HG02885 (cell line): ENCODE measurements at regions not wholly inside any gene's neighbourhood (a gene's known extent, or its start where the extent isn't known, plus 50 kb on each side); places are given as distances from the start of the nearest gene placed in this dataset.

ENCODE experiments used
- ATAC-seq: cut with Tn5 transposase; IDR thresholded peaks from one replicate; pipeline ENCODE4 v1.9.1; 2021; ENCODE audit warnings: mild to moderate bottlenecking; ENCODE audit not compliant: unreplicated experiment, poor library complexity

GRCh38 chr16:79451196-79451816, 149.2 kb downstream of the MAF start:
- ATAC-seq: peak; percentile 64

- ATAC-seq: no peak
These were observed 150.6 kb downstream of the MAF start for GRCh38 chr16:79449900-79450299.

- ATAC-seq: no peak
These were observed 151.3 kb downstream of the MAF start for GRCh38 chr16:79449067-79449769.

DNA sequence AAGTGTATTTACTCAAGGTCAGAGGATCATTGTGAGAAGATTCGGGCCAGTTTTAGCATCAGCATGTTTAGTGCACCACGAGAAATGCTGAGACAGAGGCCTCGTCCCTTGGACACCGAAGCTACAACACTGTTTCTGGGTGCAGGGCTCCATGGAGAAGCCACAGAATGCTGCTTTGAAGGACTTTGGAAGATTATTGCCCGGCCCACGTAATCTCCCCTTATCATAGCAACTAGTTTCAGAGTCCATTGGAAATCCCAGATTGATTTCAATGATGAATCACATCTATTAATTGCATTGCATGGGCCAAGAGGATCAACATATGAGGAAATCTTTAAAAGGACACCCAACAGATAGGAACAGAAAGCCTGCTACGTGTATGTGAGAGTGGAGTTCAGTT, 156.0 kb downstream of the MAF start:
- no peak for ATAC-seq

DNA sequence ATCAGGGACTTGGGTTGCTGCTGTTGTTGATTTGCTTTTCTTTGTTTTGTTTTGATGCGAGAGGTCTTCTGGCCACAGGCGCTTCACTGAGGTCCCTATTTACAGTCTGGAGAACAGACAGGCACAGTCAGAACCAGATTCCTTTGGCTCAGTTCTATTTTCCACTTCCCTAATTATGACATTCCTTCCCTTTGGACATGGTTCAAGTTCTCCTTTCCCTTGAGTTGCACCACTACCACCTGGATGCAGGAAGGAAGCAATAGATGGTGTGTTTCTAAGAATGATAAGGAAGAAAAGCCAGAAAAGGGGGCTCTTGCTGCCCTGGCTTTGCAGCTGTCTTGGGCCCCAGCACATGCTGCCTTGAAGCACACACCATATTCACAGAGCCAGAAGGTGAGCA, 160.6 kb downstream of the MAF start:
- no peak for ATAC-seq

- no peak for ATAC-seq
These were observed 162.5 kb downstream of the MAF start for GRCh38 chr16:79437764-79438751.

GRCh38 chr16:79436885-79437284, 163.7 kb downstream of the MAF start:
- ATAC-seq: no peak

DNA sequence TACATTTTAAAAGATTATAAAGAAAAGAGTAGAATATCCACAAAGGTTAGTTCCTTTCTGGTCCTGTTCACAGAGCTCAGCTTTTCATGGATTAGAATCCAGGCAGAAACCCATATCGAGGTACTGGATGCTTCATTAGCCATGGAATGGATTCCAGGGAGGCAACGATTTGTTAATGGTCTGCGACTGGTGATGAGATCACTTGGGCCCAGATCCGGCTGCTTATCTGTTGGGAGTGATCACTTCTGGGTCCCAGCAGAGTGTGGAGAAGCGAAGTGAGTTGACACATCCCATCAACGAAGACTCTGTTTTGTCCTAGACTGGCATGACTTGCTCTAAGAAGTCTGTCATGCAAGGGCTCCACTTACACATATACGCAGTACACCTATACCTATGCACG, 165.8 kb downstream of the MAF start:
- no peak for ATAC-seq

DNA sequence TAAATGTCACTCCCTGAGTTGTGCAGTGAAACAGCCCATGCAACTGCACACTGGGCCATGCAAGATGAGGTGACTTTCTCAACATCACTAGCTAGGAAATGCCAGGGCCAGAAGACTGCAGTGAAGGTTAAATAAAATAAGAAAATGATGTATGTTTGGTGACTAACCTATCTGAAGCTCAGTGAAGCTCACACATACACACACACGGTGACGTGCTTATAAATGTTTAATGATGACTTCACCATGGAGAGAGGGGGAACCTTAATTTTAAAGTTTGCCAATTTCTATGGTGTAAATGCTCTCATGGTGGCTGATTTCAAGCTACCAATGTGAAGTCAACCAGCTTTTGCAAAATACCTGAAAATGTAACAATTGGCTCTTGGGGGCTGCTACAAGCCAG, 166.4 kb downstream of the MAF start:
- ATAC-seq: no peak

- ATAC-seq: no peak
These were observed 168.6 kb downstream of the MAF start for GRCh38 chr16:79431923-79432322.

GRCh38 chr16:79430191-79430678, 170.3 kb downstream of the MAF start:
- ATAC-seq: no peak

DNA sequence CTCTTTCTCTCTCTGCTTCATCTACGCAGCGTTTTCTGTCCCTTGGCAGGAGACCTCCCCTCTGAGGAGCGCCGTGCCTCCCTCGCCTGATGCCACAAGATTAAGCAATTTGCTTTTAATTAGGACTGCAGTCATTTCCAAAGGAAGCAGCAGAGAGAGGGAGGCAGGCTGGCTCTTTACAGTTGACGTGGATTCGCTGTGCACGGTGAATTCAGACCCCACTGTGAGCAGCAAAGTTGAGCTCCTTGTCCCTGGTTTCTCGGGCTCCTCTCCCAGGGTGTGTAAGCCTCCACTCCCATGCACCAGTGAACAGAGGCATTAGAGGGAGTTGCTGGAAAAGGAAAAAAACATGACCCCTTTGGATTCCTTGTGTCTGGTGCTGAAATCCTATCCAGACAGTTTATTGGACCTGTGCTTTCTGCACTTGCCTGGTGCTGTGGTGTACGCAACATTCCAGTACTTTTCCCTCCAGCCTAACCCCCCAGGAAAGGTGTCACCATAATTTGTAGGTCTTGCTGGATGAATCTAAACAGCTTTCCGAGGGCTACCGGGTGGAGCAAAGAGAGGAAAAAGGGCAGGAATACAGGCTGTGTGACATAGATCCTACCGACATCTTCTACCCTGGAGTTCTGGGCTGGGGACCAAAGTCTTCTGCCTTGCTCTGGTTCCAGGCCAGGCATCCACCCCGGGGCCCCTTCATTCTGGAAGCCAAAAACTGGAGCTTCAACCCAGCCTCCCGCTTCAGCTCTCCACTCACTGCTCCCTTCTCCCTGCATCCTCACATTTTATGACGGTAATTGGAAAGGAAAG, 171.0 kb downstream of the MAF start:
- no peak for ATAC-seq

GRCh38 chr16:79426663-79427062, 173.9 kb downstream of the MAF start:
- no peak for ATAC-seq

- ATAC-seq: no peak
These were observed 178.5 kb downstream of the MAF start for GRCh38 chr16:79422064-79422463.

DNA sequence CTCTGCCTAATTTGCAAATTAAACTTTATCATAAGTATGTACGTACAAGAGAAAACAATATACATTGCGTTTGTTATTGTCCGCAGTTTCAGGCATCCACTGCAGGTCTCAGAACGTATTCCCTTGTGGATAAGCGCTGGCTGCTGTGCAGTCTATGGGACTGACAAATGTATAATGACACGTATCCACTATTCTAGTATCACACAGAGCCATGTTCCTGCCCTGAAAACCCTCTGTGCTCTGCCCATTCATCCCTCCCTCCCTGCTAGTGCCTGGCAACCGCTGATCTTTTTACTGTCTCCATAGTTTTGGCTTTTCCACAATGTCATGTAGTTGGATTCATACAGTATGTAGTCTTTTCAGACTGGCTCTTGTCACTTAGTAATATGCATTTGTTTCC, 179.4 kb downstream of the MAF start:
- no peak for ATAC-seq

DNA sequence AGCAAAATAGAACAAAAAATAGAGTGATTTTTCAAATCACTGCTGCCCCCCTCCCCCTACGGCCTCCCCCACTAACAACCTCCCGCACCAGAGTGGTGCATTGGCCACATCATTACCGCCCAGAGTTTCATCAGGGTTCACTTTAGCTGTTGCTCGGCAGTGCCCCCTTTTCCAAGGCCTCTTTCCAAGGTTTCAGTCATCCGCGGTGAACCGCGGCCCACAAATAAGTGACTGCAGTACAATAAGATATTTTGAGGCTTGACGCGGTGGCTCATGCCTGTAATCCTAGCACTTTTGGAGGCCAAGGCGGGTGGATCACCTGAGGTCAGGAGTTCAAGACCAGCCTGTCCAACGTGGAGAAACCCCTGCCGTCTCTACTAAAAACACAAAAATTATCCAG, 180.0 kb downstream of the MAF start:
- no peak for ATAC-seq

DNA sequence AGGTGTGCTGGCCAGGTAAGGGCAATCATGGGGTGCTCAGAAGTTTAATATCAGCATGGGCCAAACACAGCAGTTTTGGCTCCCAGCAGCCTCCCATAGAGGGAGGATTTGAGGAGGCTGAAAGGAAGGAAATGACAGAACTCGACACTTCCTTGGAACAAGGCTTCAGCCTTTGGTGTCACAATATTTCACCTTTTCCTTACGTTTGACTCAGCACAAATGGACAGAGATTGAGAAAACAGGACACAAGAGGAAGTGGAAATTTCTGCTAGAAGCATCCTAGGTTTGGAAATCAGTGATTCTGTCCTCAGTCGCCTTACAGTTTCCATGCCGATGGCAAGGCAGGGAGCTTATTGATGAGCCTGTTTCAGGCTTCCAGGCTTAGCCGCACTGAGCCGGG, 181.4 kb downstream of the MAF start:
- no peak for ATAC-seq

GRCh38 chr16:79417601-79418008, 182.9 kb downstream of the MAF start:
- no peak for ATAC-seq

DNA sequence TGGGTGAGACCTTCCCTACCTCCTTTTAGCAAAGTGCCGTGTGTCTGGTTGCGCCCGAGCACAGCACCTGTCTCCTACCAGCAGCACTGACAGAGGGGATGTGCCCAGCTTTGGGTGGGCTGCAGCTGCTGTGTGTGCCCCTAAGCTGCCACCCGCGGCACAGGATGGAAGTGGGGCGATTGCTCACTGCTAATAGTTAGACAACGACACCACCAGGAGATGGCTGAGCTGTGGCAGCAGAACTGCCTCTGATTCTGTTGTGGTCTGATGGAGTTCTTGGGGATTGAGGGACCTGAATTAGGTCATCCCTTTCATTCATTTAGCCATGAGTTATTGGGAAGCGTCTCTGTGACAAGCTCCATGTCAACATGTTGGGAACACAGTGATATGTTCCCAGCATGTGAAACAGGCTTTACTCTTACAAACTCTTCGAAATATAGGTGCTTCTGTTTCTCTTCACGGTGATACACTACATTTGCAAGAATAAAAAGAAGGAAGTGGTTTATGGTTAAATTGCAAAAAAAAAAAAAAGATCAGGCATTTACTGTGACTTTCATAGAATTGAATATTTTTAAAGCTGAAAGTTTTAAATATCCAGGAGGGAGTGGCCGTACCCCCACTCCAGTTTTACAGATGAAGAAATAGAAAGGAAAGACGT, 184.4 kb downstream of the MAF start:
- no peak for ATAC-seq

DNA sequence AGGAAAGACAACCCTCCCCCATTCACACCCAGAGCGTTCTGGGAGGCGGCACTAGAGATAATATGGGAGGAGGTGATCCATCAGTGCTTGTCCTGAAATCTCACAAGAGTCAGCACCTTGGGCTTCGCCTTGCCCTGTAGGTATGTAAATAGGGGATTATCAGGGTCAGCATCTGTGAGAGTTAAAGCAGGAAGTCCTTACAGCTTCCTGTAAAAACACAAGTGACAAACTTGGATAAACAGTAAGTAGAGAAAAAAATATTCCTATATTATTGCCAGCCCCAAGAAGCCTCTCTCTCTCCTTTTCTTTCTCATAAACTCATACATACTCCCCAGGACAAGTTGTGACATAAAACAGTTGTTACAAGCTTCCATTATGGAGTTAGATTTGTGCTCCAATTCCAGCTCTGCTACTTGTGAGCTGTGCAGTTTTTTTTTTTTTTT, 187.7 kb downstream of the MAF start:
- ATAC-seq: no peak
